ENCODE measurements at regions not wholly inside any gene's neighbourhood (a gene's known extent, or its start where the extent isn't known, plus 50 kb on each side); places are given as distances from the start of the nearest gene placed in this dataset.

GRCh38 chr9:74330487-74331214 lies 166.5 kb upstream of the RORB start:
- no peak for DNase-seq (ENCODE audit: low read depth in 2 of 2)

DNA sequence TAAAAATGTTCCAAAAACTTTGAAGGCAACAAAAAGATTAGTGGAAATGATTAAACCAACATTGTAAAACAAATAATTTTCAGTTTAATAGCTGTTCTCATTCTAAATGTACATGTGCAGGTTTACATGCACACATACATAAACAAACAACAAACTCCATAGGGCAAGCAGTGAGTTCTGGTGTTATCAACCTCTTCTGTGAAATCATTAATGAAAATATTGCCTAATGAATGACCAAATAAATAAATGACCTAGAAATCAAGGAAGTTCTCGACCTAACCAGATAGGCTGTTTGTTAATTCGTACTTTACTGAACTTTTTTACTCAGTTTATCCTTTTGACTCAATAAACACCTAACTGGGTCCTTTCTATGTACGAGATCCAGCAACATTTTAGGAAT lies 165.5 kb upstream of the RORB start:
- DNase-seq (ENCODE audit: low read depth in 2 of 2): no peak

- no peak for DNase-seq (ENCODE audit: low read depth in 2 of 2)
These were observed 163.6 kb upstream of the RORB start for GRCh38 chr9:74333384-74334032.

- no peak for DNase-seq (ENCODE audit: low read depth in 2 of 2)
These were observed 162.9 kb upstream of the RORB start for GRCh38 chr9:74334271-74334670.

DNA sequence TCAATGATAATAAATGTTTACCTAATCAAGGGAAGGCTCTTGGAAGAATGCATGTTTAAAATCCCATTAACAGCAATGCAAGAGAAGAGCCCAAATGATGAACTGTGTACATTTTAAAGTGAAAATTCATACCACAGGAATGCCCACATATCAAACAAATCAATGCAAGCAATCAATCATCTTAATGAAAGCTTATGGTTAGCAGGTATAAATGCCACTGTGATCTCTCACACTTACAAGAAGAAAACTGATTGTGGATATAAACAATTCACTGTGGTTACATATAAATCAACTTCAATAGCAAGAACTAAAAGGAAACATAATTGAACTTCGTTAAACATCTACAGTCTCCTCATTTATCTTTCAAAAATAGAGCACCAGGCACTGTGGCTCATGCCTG lies 161.0 kb upstream of the RORB start:
- no peak for DNase-seq (ENCODE audit: low read depth in 2 of 2)

GRCh38 chr9:74348777-74349176 lies 148.4 kb upstream of the RORB start:
- DNase-seq (ENCODE audit: low read depth in 2 of 2): no peak

DNA sequence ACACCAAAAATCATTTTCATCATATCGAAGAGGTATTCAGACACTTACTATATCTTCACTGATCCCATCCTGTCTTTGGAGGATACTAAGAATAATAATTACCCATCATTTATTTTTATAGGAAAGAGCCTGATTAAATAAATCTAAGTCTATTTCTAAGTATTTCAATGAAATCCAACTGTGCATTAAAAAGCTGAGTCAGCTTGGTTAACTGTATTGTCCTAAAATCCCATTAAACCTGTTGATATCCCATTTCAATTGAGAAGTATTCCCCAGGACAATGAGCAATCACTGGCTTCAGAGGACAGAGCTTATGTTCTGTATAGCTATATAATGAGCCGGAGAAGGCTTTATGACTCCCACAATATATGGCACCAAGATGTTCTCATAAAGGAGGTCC lies 142.0 kb upstream of the RORB start:
- no peak for DNase-seq (ENCODE audit: low read depth in 2 of 2)

DNA sequence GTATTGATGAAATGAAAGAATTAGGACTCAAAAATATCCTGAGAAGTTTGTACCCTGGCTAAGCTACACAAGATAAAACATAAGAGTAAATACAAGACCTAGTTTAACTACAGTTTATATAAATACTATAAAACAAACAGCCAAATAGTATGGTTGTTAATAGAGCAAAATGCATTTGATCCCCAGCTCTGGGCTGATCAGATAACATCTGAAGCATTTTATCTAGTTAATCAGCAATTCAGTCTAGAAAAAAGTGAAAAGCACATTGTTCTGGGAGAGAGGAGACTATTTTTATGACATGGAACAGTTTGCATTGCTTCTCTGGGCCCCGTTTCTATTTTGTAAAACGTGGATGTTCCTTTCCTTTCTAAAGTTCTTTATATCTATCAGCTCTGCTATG lies 139.6 kb upstream of the RORB start:
- DNase-seq (ENCODE audit: low read depth in 2 of 2): no peak

- no peak for DNase-seq (ENCODE audit: low read depth in 2 of 2)
These were observed 138.2 kb upstream of the RORB start for GRCh38 chr9:74358959-74359358.

GRCh38 chr9:74361508-74361907 lies 135.6 kb upstream of the RORB start:
- no peak for DNase-seq (ENCODE audit: low read depth in 2 of 2)

GRCh38 chr9:74362423-74362822 lies 134.7 kb upstream of the RORB start:
- DNase-seq (ENCODE audit: low read depth in 2 of 2): no peak

GRCh38 chr9:74366111-74366510 lies 131.0 kb upstream of the RORB start:
- DNase-seq (ENCODE audit: low read depth in 2 of 2): no peak

DNA sequence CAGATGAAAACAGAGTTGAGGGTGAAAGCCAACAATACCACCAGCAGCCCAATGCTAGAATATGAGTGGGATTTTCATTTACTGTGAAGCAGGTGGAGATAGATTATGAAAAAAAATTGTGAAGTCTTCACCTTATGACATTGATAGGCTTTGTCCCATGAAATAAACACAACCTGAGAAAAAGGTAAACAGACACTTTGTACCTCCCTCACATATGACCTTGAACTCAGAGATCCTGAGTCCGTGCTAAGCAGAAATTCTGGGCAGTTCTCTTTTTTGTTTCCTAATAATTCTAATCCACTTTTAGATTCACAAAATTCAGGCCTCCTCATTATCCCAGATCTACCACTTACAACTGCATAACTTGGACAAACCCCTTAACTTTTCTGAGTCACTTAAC lies 127.3 kb upstream of the RORB start:
- DNase-seq (ENCODE audit: low read depth in 2 of 2): no peak

- DNase-seq (ENCODE audit: low read depth in 2 of 2): no peak
These were observed 123.8 kb upstream of the RORB start for GRCh38 chr9:74373348-74373747.

- DNase-seq (ENCODE audit: low read depth in 2 of 2): no peak
These were observed 117.4 kb upstream of the RORB start for GRCh38 chr9:74379718-74380117.

DNA sequence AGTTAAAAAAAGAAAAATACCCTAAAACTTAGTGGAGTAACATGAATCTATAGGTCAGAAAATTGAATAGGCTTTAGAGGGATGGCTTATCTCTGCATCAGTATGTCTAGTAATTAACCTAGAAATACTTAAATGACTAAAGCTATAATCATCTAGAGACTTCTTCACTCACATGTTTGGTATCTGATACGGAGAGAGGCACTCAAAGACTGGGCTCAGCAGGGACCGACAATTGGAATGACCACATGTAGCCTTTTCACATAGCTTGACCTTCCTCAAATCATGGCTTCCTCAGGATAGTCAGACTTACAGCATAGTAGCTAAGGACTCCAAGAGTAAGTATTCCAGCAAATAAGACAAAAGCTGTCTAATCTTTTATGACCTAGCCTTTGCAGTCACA lies 105.3 kb upstream of the RORB start:
- DNase-seq (ENCODE audit: low read depth in 2 of 2): no peak

GRCh38 chr9:74403581-74403980 lies 93.6 kb upstream of the RORB start:
- DNase-seq (ENCODE audit: low read depth in 2 of 2): no peak

GRCh38 chr9:74404620-74405019 lies 92.5 kb upstream of the RORB start:
- no peak for DNase-seq (ENCODE audit: low read depth in 2 of 2)

DNA sequence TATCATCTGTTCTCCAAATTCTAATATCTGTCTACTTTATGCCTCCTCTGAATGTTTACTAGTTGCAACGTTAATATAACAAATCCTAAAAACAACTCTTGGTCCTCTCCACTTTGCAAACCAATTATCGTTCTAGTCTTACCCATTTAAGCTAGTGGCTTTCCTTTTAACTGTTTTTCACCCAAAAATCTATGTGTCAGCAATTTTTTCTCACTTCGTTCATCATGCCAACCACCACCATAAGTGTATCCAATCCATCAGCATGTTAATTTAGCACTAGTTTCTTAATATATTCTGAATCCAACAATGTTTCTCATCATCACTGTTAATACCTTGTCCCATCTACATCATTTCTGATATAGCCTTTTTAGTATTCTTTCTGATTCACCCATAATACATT lies 90.0 kb upstream of the RORB start:
- no peak for DNase-seq (ENCODE audit: low read depth in 2 of 2)

DNA sequence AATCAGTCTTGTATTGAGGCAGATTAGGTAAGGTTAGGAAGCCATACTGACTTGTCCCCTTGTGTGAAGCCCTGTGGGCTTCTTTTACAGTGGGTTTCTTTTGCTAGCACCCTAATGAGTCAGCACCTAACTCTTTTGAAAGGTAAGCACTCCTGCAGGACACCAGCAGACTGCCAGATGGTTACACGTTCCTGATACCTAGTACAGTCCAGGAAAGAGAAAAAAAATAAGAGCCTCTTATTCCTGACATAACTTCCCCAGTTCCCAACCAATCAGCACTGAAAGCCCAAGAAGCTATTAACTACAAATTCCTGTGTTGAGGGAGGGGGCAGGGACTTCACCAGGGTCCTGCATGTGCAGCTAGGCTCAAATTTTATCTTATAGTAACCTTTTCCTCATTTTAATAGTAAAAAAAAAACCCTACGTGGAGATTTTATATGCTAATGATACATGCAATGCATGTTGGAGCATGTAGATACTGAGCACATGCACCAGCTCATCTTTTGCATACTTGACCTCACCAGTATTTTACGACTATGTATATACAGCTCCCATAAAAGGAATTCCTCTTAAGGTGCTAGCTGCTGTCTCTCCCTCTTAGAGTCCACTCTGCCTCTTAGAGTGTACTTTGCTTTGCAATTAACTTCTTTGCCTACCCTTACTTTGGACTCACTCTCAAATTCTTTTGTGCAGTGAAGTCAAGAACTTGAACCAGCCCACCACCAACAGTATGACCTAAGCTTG lies 84.7 kb upstream of the RORB start:
- DNase-seq (ENCODE audit: low read depth in 2 of 2): no peak

- no peak for DNase-seq (ENCODE audit: low read depth in 2 of 2)
These were observed 83.3 kb upstream of the RORB start for GRCh38 chr9:74413876-74414275.

DNA sequence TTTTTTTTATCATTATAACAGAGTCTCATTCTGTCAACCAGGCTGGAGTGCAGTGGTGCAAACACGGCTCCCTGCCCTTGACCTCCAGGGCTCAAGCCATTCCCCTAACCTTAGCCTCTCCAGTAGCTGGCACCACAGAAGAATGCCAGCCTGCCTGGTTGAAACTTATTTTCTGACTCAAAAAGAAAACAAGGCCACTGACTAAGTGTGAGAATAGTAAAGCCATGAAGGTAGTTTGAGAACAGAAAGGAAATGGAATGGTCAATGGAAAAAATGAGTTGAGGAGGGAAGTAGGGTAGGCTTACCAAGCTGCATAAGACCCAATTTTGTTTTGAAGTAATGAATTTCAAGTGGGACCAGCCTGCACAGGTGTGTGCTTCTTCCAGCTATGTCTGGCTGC lies 82.8 kb upstream of the RORB start:
- DNase-seq (ENCODE audit: low read depth in 2 of 2): no peak

GRCh38 chr9:74415995-74416394 lies 81.1 kb upstream of the RORB start:
- DNase-seq (ENCODE audit: low read depth in 2 of 2): no peak

All from stimulated activated CD8-positive, alpha-beta memory T cell treated with anti-CD3 and anti-CD28 coated beads, Interleukin-15, amount 100 ng/mL, for 4 hours (primary cell).